ENCODE measurements at regions not wholly inside any gene's neighbourhood (a gene's known extent, or its start where the extent isn't known, plus 50 kb on each side); places are given as distances from the start of the nearest gene placed in this dataset.
A peak's percentile ranks its signal among the peaks of the same experiment; 100 is the strongest.

DNA sequence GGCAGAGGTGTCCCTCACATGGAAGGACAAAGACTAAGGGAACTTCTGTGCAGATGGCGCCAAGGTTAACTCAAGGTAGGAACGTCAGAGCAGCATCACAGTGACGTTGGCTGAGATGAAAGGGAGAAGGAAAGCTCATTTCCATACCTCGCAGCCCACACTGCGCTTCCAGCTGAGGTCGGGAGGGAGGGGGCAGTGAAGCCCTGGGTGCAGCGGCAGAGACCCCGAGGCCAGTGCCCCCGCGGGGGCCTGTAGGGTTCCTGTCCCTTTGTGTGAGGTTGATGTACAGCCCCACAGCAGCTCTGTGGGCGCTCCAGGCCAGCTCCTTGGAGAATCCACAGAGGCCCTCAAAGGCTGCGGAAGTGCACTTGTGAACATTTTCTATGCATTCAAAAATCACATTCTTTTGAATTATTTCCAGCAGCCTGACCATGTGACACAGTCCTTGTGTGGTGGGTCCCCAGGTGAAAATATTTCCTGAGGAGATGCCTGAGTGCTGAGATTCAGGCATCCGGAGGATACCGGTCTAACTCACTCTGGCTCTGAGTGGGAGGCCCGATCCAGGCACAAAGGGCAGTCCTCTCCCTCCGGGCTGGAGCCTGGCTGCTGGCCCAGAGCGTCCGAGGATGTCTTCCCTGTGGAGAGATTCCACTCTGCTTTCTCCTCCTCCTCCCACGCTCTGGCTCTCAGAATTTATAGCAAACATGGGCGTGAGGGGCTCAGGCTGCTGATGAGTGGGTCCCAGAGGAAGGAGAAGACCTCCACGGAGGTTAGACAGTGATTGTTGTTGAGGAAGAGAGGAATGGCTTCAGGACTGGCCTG is 150.7 kb downstream of the ICE1 start:
- no peak overlapping the region for H3K4me3 ChIP-seq
- H3K27me3 ChIP-seq: no peaks in the 10 kb centered on the region
- no peaks in the 10 kb centered on the region for H3K9me3 ChIP-seq (replicated peaks in 1 of 3)
- peak overlapping the region in 2 of 5 donors; percentile 36 to 62 for H3K27ac ChIP-seq
- H3K36me3 ChIP-seq (replicated peaks in 1 of 2): no peaks in the 10 kb centered on the region
- no peak for TF ChIP-seq POLR2A (IDR thresholded peaks at IDR 0.05)
- TF ChIP-seq, protein P1, sequence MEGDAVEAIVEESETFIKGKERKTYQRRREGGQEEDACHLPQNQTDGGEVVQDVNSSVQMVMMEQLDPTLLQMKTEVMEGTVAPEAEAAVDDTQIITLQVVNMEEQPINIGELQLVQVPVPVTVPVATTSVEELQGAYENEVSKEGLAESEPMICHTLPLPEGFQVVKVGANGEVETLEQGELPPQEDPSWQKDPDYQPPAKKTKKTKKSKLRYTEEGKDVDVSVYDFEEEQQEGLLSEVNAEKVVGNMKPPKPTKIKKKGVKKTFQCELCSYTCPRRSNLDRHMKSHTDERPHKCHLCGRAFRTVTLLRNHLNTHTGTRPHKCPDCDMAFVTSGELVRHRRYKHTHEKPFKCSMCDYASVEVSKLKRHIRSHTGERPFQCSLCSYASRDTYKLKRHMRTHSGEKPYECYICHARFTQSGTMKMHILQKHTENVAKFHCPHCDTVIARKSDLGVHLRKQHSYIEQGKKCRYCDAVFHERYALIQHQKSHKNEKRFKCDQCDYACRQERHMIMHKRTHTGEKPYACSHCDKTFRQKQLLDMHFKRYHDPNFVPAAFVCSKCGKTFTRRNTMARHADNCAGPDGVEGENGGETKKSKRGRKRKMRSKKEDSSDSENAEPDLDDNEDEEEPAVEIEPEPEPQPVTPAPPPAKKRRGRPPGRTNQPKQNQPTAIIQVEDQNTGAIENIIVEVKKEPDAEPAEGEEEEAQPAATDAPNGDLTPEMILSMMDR (IDR thresholded peaks at IDR 0.05): no peak
- intact Hi-C loops (cut with DNase I): no loop called here
- 59 to 71% (median 65%) methylated on average over 16 to 21 of the region's 21 CpGs for WGBS, 4 donors
- DNase-seq: peak in 2 of 7 donors; percentile 14 to 31
- no peaks in the 10 kb centered on the region for H3K4me1 ChIP-seq (replicated peaks in 1 of 2)

GRCh38 chr5:5572010-5572865 is 149.8 kb downstream of the ICE1 start:
- no peaks in the 10 kb centered on the region for H3K9me3 ChIP-seq (replicated peaks in 1 of 3)
- H3K27ac ChIP-seq: peak overlapping the region in 2 of 5 donors; percentile 36 to 62
- no peaks in the 10 kb centered on the region for H3K36me3 ChIP-seq (replicated peaks in 1 of 2)
- 64 to 76% (median 72%) methylated on average over 28 to 29 of the region's 29 CpGs for WGBS, 4 donors
- intact Hi-C loops (cut with DNase I): no loop called here
- peak in 6 of 7 donors; percentile 21 to 74 (median 39) for DNase-seq
- TF ChIP-seq, protein P1 (IDR thresholded peaks at IDR 0.05): no peak
- no peak for TF ChIP-seq POLR2A (IDR thresholded peaks at IDR 0.05)
- H3K4me1 ChIP-seq (replicated peaks in 1 of 2): no peaks in the 10 kb centered on the region
- H3K4me3 ChIP-seq: no peak overlapping the region
- no peaks in the 10 kb centered on the region for H3K27me3 ChIP-seq

DNA sequence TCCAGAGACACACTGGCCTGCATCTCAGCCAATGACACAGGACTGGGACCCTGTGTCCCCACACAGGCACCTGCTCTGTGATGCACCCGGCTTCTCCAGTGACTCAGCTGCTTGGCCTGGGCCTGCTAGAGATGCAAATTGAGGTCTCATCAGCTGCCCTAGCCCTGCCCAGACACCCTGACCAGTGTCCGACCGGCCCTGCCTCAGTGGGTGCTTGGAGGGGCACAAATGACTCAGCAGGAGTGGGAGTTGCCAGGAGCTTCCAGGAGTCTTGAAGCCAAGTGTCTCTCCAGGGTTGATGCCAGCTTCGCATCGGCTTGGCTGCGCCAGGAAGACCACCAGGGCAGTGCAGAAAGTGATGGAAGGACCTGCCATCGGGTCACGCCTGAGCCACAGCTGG is 148.2 kb downstream of the ICE1 start:
- TF ChIP-seq, protein P1 (IDR thresholded peaks at IDR 0.05): no peak
- TF ChIP-seq POLR2A (IDR thresholded peaks at IDR 0.05): no peak
- Histone ChIP-seq H3K27ac (no peak overlapping the region), H3K4me3 (no peak overlapping the region), H3K4me1 (replicated peaks in 1 of 2) (no peaks in the 10 kb centered on the region), H3K36me3 (replicated peaks in 1 of 2) (no peaks in the 10 kb centered on the region), H3K9me3 (replicated peaks in 1 of 3) (no peaks in the 10 kb centered on the region), H3K27me3 (no peaks in the 10 kb centered on the region)
- intact Hi-C loops (cut with DNase I): no loop called here
- 95 to 97% (median 97%) methylated on average over 5 to 8 of the region's 8 CpGs for WGBS, 4 donors
- DNase-seq: no peak

GRCh38 chr5:5564898-5565297 is 142.4 kb downstream of the ICE1 start:
- no peaks in the 10 kb centered on the region for H3K36me3 ChIP-seq (replicated peaks in 1 of 2)
- H3K27me3 ChIP-seq: no peaks in the 10 kb centered on the region
- TF ChIP-seq, protein P1 (IDR thresholded peaks at IDR 0.05): no peak
- TF ChIP-seq POLR2A (IDR thresholded peaks at IDR 0.05): no peak
- H3K4me3 ChIP-seq: no peak overlapping the region
- H3K27ac ChIP-seq: no peak overlapping the region
- H3K9me3 ChIP-seq (replicated peaks in 1 of 3): no peaks in the 10 kb centered on the region
- no peaks in the 10 kb centered on the region for H3K4me1 ChIP-seq (replicated peaks in 1 of 2)
- intact Hi-C loops (cut with DNase I): no loop called here
- DNase-seq: no peak
- 88 to 91% (median 90%) methylated on average over 4 of the region's 4 CpGs for WGBS, 4 donors

Measured in adrenal gland (tissue), 9 donors.